ENCODE measurements at regions not wholly inside any gene's neighbourhood (a gene's known extent, or its start where the extent isn't known, plus 50 kb on each side); places are given as distances from the start of the nearest gene placed in this dataset.
A peak's percentile ranks its signal among the peaks of the same experiment; 100 is the strongest.
"Not testable (repeated sequence)": the region's sequence is repeated elsewhere in the genome, so short reads cannot be mapped to it uniquely, and the experiment has no call there.

DNA sequence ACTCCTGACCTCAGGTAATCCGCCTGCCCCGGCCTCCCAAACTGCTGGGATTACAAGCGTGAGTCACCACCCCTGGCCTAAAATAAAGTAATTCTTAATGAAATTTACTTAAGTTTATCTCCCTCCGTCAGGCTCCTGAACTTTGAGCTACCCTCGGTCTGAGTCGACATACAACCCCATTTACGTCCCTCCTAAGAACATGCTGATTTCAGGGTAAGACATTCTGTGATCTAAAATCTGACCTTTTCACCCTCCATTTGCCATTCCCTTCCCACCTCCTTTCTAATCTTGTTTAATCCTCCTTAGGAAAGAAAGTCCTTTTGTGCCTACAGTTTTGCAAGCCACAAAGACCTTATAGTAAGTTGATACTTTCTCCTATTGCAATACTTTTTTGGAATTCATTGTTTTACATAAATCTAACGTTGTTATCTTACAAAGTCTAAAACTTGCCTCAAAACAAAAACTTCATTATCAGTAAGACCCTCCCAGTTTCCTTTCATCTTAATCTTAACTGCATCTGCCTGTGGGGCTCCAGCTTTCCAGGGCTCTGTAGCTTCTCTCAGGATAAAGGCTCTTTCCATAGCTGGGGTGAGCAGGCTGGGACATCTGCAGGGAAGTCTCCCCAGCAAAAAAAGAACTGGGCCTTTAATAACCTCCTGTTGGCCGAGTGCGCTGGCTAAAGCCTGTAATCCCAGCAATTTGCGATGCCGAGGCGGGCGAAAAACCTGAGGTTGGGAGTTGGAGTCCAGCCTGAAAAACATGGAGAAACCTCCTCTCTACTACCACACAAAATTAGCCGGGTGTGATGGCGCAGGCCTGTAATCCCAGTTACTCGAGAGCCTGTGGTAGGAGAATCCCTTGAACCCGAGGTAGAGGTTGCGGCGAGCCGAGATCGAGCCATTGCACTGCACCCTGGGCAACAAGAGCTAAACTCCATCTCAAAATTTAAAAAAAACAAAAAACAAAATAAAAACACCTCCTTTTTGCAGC is 143.1 kb downstream of the ZNF737 start:
- peaks cover 7% of the 10 kb centered on the region for H3K9me3 Mint-ChIP-seq

DNA sequence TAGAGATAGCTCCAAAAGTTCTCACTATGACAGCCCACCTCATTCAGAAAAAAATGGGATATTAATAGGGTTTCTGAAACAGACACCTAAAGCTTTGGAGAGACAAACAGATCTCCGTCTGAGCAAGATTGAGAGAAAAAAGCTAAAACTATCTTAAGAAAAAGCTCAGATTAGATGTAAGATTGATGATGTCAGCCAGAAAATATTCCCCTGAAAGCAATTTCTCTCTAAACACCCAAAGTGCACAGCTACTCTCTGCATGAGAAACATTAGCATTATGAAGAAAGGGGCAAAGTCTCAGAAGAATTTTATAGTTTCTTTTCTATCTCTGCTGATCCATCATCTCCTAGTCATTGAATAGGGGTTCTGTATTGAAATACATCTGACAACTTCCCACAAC is 148.9 kb downstream of the ZNF737 start:
- peaks cover 73% of the 10 kb centered on the region for H3K36me3 Mint-ChIP-seq (ENCODE audit: low read depth)
- H3K27me3 Mint-ChIP-seq = no peaks in the 10 kb centered on the region
- peaks cover 4% of the 10 kb centered on the region for H3K4me1 Mint-ChIP-seq (ENCODE audit: low read depth)
- H3K4me3 Mint-ChIP-seq = no peak overlapping the region
- no peak overlapping the region for H3K27ac Mint-ChIP-seq
- peaks cover 4% of the 10 kb centered on the region for H3K9me3 Mint-ChIP-seq

More for the DNA sequence above, 143.1 kb downstream of the ZNF737 start:
- peak overlapping the region; percentile 92 for H3K4me3 Mint-ChIP-seq
- H3K36me3 Mint-ChIP-seq (ENCODE audit: low read depth) = peaks cover 47% of the 10 kb centered on the region
- peaks cover 11% of the 10 kb centered on the region for H3K4me1 Mint-ChIP-seq (ENCODE audit: low read depth)
- H3K27ac Mint-ChIP-seq = no peak overlapping the region
- no peaks in the 10 kb centered on the region for H3K27me3 Mint-ChIP-seq

DNA sequence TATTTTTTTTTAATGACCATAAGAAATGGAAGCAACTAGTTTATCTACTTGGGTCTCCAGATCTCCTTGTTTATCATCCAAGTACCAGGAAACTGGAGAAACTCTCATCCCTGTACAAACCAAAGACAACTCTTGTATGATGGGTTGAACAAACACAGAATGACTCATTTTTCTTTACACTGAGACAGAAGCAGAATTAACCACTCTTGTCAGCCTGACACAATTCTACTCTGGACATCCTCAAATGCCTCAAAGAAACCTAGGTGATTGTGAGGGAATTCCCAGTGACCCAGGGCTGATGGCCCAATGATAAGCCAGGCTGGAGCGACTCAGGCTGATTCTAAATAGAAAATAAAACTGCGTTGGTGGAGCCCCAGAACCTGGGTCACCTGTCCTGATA is 151.5 kb downstream of the ZNF737 start:
- Mint-ChIP-seq H3K36me3 (ENCODE audit: low read depth) (peaks cover 63% of the 10 kb centered on the region), H3K27me3 (no peaks in the 10 kb centered on the region), H3K4me1 (ENCODE audit: low read depth) (no peaks in the 10 kb centered on the region), H3K4me3 (no peak overlapping the region), H3K9me3 (peaks cover 7% of the 10 kb centered on the region), H3K27ac (no peak overlapping the region)

DNA sequence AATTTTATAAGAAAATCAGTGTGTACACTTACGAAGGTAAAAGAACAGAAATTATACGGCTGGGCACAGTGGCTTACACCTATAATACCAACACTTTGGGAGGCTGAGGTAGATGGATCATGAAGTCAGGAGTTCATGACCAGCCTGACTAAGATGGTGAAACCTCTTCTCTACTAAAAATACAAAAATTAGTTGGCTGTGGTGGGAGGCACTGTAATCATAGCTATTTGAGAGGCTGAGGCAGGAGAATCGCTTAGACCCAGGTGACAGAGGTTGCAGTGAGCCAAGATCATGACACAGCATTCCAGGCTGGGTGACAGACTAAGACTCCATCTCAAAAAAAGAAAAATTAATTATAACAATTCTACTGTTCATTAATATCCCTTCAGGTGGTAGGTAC is 151.9 kb downstream of the ZNF737 start:
- Mint-ChIP-seq H3K27ac (no peak overlapping the region), H3K9me3 (peaks cover 8% of the 10 kb centered on the region), H3K36me3 (ENCODE audit: low read depth) (peaks cover 65% of the 10 kb centered on the region), H3K4me3 (no peak overlapping the region), H3K4me1 (ENCODE audit: low read depth) (no peaks in the 10 kb centered on the region), H3K27me3 (no peaks in the 10 kb centered on the region)

DNA sequence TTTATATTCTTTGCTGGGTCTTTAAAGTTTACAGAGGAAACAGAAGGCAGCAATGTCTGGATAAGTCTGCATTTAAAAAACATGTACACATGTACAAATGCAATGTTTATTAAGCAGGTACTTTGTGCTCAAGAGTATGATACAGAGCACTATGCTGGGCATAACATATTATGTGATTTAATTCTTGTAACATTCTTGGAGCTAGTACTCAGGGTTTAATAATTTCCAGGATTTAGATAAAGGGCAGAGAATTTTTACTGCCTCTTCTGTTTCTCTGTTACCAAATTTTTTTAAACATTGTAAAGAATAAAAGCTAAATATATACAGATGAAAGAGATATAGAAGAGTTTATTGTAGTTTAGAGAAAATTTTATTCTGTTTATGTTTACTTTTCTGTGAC is 152.7 kb downstream of the ZNF737 start:
- Mint-ChIP-seq H3K4me1 (ENCODE audit: low read depth) (no peaks in the 10 kb centered on the region), H3K9me3 (peaks cover 11% of the 10 kb centered on the region), H3K27me3 (no peaks in the 10 kb centered on the region), H3K4me3 (no peak overlapping the region), H3K36me3 (ENCODE audit: low read depth) (peaks cover 64% of the 10 kb centered on the region), H3K27ac (no peak overlapping the region)

DNA sequence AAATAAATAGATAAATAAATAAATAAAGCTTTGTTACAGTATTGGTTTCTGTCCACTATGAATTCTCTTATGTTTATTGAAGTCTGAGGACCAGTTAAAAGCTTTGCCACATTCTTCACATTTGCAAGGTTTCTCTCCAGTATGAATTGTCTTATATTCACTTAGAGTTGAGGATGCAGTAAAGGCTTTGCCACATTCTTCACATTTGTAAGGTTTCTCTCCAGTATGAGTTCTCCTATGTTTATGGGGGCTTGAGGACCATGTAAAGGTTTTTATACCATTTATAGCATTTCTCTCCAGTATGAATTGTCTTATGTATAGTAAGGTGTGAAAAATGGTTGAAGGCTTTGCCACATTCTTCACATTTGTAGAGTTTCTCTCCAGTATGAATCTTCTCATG is 168.3 kb downstream of the ZNF737 start:
- peaks cover 24% of the 10 kb centered on the region for H3K9me3 Mint-ChIP-seq
- no peaks in the 10 kb centered on the region for H3K4me1 Mint-ChIP-seq (ENCODE audit: low read depth)
- H3K4me3 Mint-ChIP-seq = no peak overlapping the region
- no peaks in the 10 kb centered on the region for H3K27me3 Mint-ChIP-seq
- H3K36me3 Mint-ChIP-seq (ENCODE audit: low read depth) = peaks cover 40% of the 10 kb centered on the region
- no peak overlapping the region for H3K27ac Mint-ChIP-seq

DNA sequence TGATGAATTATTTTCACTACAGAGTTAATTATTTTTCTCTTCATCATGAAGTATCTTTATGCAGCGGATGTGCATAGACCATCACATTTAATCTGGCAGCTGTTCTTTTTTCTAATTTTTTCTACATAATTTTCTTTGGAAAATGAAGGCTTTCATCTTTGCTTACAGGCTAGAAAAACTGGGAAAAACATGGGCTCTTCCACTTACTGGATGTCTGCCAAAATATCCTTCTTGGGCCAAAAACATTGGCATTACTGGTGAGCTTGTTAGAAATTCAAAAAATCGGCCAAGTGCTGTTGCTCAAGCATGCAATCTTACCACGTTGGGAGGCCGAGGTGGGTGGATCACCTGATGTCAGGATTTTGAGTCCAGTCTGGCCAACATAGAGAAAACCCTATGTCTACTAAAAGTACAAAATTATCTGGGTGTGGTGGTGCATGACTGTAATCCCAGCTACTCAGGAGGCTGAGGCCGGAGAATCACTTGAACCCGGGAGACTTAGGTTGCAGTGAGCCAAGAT is 176.8 kb downstream of the ZNF737 start:
- H3K27ac Mint-ChIP-seq = no peak overlapping the region
- H3K27me3 Mint-ChIP-seq = no peaks in the 10 kb centered on the region
- H3K4me3 Mint-ChIP-seq = no peak overlapping the region
- no peaks in the 10 kb centered on the region for H3K4me1 Mint-ChIP-seq (ENCODE audit: low read depth)
- H3K36me3 Mint-ChIP-seq (ENCODE audit: low read depth) = no peaks in the 10 kb centered on the region
- H3K9me3 Mint-ChIP-seq = peaks cover 15% of the 10 kb centered on the region

DNA sequence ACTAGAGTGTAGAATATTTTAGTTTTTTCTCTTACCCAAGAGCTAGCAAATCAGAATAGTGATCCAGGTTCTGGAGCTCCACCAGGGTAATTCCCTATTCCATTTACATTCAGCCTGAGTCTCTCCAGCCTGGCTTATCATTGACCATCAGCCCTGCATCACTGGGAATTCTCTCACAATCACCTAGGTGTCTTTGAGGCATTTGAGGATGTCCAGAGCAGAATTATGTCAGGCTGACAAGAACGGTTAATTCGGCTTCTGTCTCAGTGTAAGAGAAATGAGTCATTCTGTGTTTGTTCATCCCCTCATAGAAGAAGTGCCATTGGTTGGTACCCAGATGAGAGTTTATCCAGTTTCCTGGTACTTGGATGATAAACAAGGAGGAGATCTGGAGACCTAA is 180.5 kb downstream of the ZNF737 start:
- Mint-ChIP-seq H3K27me3 (no peaks in the 10 kb centered on the region), H3K36me3 (ENCODE audit: low read depth) (no peaks in the 10 kb centered on the region), H3K9me3 (peaks cover 20% of the 10 kb centered on the region), H3K27ac (no peak overlapping the region), H3K4me1 (ENCODE audit: low read depth) (no peaks in the 10 kb centered on the region), H3K4me3 (no peak overlapping the region)

DNA sequence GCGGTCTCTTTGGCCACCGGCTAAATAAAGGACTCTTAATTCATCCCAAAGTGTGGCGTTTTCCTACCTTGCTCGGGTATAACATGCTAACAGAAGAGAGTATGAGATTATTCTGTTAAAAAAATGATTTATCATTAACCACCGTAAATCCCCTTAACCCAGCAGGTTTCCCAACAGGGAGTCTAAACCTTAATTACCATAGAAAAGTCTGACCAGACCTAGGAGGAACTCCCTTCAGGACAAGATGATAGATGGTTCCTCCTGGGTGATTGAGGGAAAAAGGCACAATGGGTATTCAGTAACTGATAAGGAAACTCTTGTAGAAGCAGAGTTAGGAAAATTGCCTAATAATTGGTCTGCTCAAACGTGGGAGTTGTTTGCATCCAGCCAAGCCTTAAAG is 193.7 kb downstream of the ZNF737 start:
- Mint-ChIP-seq H3K4me3 (no peak overlapping the region), H3K9me3 (peaks cover 11% of the 10 kb centered on the region), H3K4me1 (ENCODE audit: low read depth) (no peaks in the 10 kb centered on the region), H3K27me3 (no peaks in the 10 kb centered on the region), H3K27ac (no peak overlapping the region), H3K36me3 (ENCODE audit: low read depth) (no peaks in the 10 kb centered on the region)

DNA sequence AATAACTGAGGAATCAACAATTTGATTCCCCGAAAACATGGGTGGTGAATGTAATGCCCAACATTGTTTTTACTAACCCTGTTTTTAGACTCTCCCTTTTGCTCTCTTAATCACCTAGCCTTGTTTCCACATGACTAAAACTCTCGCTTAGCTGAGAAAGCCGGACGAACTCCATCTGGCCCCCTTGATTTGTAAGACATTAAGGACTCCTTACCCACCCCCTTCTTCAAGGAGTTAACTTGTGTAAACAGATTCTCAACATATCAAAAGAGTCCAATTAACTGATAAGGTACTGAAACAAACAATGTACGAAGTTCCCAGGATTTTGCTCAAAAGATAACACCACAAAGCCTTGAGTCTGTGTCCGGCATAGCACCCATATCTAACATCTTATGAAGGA is 194.3 kb downstream of the ZNF737 start:
- not testable (repeated sequence) for H3K36me3 Mint-ChIP-seq (ENCODE audit: low read depth); H3K27me3 Mint-ChIP-seq; H3K27ac Mint-ChIP-seq; H3K4me3 Mint-ChIP-seq; H3K4me1 Mint-ChIP-seq (ENCODE audit: low read depth)
- H3K9me3 Mint-ChIP-seq = peaks cover 11% of the 10 kb centered on the region

DNA sequence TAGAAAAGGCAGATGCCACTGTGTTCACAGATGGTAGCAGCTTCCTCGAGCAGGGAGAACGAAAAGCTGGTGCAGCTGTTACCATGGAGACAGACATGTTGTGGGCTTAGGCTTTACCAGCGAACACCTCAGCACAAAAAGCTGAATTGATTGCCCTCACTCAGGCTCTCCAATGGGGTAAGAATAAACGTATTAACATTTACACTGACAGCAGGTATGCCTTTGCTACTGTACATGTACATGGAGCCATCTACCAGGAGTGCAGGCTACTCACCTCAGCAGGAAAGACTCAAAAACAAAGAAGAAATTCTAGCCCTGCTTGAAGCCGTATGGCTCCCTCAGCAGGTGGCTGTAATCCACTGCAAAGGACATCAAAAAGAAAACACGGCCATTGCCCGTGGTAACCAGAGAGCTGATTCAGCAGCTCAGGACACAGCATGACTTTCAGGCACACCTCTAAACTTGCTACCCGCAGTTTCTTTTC is 197.7 kb downstream of the ZNF737 start:
- Mint-ChIP-seq H3K27ac (no peak overlapping the region), H3K9me3 (peaks cover 11% of the 10 kb centered on the region), H3K27me3 (no peaks in the 10 kb centered on the region), H3K4me3 (no peak overlapping the region), H3K36me3 (ENCODE audit: low read depth) (no peaks in the 10 kb centered on the region), H3K4me1 (ENCODE audit: low read depth) (no peaks in the 10 kb centered on the region)

DNA sequence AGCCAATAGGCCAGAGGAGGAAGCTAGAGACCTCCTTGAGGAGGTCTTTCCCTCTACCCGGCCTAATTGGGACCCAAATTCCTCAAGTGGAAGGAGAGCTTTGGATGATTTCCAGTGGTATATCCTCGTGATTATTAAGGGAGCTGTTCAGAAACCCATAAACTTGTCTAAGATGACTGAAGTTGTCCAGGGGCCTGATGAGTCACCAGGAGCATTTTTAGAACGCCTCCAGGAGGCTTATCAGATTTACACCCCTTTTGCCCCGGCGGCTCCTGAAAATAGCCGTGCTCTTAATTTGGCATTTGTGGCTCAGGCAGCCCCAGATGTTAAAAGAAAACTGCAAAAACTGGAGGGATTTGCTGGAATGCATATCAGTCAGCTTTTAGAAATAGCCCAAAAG is 198.1 kb downstream of the ZNF486 start:
- Mint-ChIP-seq H3K27ac (no peak overlapping the region), H3K4me1 (ENCODE audit: low read depth) (no peaks in the 10 kb centered on the region), H3K4me3 (no peak overlapping the region), H3K27me3 (no peaks in the 10 kb centered on the region), H3K36me3 (ENCODE audit: low read depth) (no peaks in the 10 kb centered on the region), H3K9me3 (peaks cover 7% of the 10 kb centered on the region)

DNA sequence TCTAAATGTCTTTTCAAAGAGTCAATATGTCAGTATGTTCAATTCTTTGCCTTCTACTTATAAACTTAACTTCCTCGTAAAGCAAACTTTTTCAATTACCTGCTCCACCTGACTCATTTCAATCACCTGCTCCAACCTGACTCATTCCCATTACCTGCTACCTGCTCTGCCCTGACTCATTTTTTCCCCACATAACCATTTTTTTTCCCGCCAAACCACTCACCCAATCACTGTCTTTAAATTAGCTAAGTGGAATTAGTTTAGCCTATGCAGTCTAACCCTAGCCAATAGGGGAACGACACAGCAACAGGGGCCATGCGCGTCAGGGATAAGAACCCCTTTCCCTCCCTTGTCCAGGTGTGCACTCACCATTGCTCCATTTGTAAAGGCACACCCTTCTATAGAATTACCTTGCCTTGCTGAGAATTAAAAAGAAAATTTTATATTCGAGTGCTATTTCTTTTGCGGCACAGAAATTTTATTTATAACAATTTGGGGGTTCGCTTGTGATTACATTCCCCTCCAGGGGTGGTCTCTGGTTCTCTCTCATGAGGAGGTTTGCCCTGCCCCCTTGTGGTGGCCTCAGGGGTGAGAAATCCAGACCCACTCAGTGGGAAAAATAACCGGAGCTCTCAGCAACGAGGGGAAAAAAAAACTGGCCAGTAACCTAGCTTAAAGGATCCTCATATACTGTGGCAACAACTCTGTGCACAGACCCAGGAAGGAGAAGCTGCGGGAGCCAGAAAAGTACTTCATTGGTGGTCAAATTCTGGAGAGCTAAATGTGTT is 193.1 kb downstream of the ZNF486 start:
- Mint-ChIP-seq H3K4me1 (ENCODE audit: low read depth) (no peaks in the 10 kb centered on the region), H3K4me3 (no peak overlapping the region), H3K9me3 (peaks cover 7% of the 10 kb centered on the region), H3K27ac (no peak overlapping the region), H3K27me3 (no peaks in the 10 kb centered on the region), H3K36me3 (ENCODE audit: low read depth) (no peaks in the 10 kb centered on the region)

DNA sequence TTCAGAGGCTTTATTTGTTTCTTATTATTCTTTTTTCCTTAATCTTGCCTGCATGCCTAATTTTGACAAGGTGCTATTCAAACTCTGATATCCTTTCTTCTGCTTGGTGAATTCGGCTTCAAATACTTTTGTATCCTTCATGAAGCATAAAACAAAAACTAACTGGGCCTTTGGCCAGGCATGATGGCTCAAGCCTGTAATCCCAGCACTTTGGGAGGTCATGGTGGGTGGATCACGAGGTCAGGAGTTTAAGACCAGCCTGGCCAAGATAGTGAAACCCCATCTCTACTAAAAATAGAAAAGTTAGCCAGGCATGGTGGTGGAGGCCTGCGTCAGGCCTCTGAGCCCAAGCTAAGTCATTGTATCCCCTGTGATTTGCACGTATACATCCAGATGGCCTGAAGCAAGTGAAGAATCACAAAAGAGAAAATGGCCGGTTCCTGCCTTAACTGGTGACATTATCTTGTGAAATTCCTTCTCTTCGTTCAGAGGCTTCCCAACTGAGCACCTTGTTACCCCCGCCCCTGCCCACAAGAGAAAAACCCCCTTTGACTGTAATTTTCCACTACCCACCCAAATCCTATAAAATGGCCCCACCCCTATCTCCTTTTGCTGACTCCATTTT is 191.9 kb downstream of the ZNF486 start:
- H3K4me3 Mint-ChIP-seq; H3K27me3 Mint-ChIP-seq; H3K36me3 Mint-ChIP-seq (ENCODE audit: low read depth); H3K27ac Mint-ChIP-seq; H3K9me3 Mint-ChIP-seq; H3K4me1 Mint-ChIP-seq (ENCODE audit: low read depth): not testable (repeated sequence)

DNA sequence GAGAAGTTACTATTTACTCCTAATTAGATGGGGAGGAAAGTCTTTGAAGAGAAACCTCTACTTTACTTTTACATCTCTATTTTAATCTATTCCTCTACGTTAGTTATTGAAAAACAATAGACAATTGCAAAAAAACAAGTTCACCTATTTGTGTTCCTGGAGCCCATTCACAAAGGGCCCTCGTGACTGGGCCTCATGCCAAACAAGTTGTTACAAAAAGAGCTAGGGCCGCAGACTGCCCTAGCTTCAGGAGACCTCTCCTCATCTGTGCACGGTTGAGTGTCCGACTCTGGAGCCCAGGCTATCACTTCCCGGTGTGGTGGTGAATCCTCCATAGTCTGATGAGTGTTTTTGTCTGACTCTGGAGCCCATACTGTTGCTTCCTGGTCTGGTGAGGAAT is 190.9 kb downstream of the ZNF486 start:
- peaks cover 7% of the 10 kb centered on the region for H3K9me3 Mint-ChIP-seq
- H3K4me1 Mint-ChIP-seq (ENCODE audit: low read depth) = no peaks in the 10 kb centered on the region
- H3K27ac Mint-ChIP-seq = no peak overlapping the region
- no peak overlapping the region for H3K4me3 Mint-ChIP-seq
- no peaks in the 10 kb centered on the region for H3K27me3 Mint-ChIP-seq
- no peaks in the 10 kb centered on the region for H3K36me3 Mint-ChIP-seq (ENCODE audit: low read depth)

All from stimulated activated naive CD8-positive, alpha-beta T cell treated with anti-CD3 and anti-CD28 coated beads, Interleukin-15, Interleukin-2, amounts not matched to agents 100 ng/mL and 50 ng/mL, for 24 hours (primary cell).